Hematopoietic multipotent progenitor cell treated with erythropoietin and hydrocortisone succinate and interleukin-3 and kit ligand, for 6 days (in vitro differentiated cells): ENCODE measurements at regions not wholly inside any gene's neighbourhood (a gene's known extent, or its start where the extent isn't known, plus 50 kb on each side); places are given as distances from the start of the nearest gene placed in this dataset.

Experiments
- DNase-seq: peaks from one replicate; pipeline ENCODE4 v3.0.0-alpha.2; 2015

DNA sequence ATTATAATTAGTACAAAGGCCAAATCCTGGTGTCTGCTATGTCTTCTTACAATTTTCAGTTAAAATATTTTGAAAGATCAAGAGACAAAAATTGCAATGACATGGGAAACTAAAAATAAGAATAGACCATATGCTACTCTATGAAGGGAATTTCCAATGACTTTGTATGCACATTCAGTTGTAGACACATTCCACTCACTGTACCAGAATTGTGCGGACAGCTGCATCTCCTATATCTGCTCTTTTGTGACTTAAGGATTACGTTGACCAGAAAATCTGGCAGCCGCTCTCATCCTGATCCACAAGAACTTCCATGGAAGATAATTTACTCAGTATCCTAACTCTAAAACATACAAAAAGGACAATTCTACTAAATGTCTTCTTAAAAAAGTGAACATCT is 493.9 kb upstream of the KCNMB2 start:
- no peak for DNase-seq

DNA sequence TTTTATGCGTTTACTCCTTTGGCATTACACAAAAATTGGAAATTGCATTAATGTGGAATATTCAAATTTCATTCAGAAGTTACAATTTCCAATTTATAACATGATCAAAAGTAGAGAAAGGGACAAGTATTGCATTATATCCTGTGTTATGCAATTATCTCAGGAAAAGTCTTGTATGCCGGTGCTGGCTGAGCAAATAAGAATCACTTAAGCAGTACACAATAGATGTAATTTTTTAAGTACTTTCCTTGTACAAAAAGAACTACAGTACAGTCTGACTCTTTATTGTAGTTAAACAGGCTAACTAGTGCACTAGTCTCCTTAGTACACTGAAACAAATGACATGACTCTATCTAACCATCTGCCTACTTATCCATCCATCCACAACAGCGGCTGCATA is 493.2 kb upstream of the KCNMB2 start:
- DNase-seq, result no peak

DNA sequence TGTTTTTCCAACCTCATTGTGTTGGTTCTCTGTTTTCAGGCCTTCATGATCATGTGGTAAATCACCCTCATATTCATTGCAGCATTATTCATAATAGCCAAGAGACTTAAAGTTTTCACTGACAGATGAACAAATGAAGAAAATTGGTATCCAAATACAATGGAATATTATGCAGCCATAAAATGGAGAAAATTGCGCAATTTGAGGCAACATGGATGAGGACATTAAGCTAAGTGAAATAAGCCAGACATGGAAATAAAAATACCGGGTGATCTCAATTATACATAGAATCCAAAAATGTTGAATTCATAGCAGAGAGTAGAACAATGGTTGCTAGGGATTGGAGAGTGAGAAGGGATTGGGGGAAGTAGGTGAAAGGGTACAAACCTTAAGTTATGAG is 491.9 kb upstream of the KCNMB2 start:
- DNase-seq, result no peak

- DNase-seq, result no peak
Measured at GRCh38 chr3:178047496-178047895, 488.7 kb upstream of the KCNMB2 start.

DNA sequence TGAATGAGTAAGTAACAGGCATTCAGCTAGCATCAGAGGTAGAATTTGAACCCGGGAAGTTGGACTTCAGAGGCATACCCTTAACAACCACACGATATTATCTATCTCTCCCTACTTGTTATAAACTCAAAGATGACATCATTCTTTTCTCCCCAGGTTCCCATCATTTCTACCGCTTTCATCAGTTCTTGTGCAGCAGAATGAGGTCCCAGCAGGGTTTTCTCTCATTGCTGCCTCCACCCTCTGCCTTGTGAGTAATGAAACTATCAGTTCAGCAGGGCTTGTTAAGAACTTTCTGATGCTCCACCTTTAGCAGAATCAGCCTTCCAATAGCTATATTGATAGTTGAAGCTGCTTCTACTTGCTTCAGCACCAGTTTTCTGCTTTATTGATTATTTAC is 487.5 kb upstream of the KCNMB2 start:
- no peak for DNase-seq

DNA sequence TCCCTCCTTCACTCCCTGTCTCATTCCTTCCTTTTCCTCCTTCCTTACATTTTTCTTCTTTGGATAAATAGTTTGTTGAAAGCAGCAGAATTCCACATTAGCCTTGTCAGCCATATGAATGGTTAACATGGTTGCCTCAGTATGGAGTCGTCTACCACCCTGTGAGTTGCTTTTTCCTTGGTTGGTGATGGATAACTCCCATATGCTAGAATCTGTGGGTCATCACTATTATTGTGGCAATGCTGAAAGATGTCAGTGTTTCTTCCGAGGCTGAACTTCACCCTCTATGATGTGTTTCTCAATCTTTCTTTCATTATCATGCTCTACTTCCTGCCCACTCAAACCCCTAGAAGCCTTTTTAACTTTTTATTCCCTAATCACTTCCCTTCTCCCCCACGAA is 481.8 kb upstream of the KCNMB2 start:
- no peak for DNase-seq

- DNase-seq, result no peak
Measured at GRCh38 chr3:178055939-178056338, 480.3 kb upstream of the KCNMB2 start.

GRCh38 chr3:178056868-178057267 is 479.4 kb upstream of the KCNMB2 start:
- no peak for DNase-seq

DNA sequence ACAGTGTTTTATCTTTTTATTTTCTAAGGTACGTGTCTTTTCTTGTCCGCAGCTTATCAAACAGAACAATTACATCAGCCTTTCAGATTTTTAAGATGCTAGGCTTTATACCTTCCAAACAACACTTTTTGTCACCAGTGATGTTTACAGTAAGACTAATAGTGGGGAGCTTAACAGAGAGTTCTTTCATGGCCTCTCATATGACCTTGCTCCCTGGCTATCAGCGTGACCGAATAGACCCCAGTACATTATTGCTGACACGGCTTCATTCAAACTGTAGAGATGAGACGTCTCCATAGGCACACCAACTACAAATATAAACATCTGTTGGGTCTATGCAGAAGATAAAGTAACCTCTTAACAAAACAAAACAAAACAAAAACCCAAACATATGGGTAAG is 477.6 kb upstream of the KCNMB2 start:
- DNase-seq, result no peak

DNA sequence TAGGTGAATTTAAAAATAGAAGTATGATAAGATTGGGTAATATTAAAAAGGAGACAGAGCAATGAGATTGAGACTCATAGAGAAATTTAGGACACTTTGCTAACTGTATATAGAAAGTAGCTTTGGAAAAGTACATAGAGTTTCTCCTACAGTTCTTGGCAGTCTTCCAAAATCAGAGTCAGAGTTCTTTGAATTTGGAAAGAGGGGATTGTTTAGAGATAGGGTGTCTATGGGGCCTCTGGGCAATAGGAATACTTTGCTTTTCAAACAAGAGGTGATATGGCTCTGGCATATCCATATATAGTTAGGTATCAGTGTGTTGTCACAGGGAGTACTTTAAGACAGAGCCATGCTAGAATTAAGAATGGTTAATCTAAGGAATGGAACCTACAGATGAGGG is 477.1 kb upstream of the KCNMB2 start:
- no peak for DNase-seq

GRCh38 chr3:178059836-178060235 is 476.4 kb upstream of the KCNMB2 start:
- no peak for DNase-seq

- DNase-seq, result no peak
Measured at GRCh38 chr3:178060407-178060806, 475.8 kb upstream of the KCNMB2 start.

DNA sequence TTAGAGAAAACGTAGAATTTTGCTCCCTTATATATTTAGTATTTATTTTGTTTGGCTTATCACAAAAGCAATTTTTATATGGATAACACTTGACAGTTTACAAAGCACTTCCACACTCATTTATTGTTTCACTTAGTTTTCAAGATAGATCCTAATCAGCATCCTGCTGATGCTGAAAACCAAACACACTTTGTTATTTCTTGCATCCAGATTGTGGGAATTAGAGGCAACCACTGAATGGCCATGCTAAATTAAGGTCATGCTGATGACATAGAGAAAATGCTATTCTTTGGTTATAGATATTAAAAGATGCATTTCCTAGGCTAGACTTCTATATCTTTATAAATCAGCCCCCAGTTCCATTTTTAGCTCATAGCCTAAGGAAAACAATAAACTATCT is 474.1 kb upstream of the KCNMB2 start:
- no peak for DNase-seq

GRCh38 chr3:178063461-178063860 is 472.8 kb upstream of the KCNMB2 start:
- peak; percentile 16 for DNase-seq

- no peak for DNase-seq
Measured at GRCh38 chr3:178067721-178068120, 468.5 kb upstream of the KCNMB2 start.

DNA sequence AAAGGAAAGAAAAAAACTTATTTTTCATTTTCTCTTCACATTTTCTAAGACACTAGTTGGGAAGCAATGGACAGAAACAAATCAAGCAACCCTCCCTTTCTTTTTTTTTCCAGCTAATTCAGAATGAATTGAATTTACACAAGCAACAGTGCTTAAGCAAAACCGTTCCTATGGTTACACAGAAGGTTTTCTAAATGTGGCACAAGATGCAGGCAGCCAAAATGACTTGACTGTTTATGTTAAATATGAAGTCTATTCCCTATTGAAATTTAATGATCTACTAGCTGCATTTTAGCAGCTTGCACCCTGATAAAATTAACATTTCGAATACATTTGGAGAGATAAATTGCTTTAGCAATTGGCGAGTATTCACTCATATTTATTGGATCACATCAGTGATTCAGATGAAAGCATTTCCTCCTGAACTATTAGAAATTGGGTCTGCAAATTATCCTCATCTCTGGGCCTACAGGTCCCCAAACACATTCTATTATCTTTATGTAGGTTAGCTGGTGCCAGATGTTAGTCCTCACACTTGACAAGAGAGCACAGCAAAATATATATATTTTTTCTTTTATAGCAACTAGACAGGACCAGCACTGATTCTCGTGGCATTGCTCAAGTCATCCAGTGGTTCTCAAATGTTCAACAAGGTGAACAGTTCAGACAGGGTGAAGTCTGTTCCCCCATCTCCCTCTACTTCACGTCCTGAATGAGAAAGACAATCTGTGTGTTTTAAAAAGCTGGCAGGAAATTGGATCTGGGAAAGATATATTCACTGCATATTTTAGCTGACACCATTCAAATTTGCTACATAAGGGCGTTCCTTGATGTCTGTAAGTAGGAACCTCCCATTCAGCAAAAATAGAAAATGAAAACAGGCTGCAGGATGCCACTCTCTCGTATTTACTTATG is 463.6 kb upstream of the KCNMB2 start:
- no peak for DNase-seq

DNA sequence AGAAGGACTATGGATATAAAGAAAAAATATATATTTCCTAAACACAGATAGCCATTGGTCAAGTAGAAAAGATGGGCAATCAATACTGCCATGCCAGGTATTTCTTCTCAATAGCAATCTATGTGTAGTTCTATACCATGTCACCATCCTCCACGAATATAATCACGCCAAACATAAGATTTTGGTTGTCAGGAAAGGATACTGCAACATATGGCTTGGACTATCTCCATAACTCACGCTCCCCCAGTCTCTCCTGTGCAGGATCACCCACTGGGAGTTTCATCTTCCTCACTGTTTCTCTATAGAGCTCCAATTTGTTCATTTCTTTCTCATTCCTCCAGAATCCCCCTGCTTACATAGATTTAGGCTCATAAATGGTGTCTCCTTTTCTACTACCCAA is 462.9 kb upstream of the KCNMB2 start:
- no peak for DNase-seq

DNA sequence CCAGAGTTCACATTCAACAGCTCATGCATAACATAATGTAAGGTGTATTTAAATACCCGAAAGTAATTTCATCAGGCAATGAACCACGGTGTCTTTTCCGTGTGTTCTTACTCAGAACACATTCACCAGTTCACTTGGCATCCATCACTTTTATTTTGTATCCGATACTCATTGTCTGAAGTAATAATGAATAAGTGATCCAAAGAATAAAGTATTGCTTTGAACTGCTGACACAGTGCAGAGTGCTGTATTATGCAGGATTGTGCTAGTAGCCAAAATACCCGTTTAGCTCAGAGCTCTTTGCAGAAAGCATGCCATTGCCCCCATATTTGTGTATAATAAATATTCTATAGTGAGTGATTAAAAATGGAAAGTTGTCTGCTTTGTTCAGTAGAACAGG is 460.9 kb upstream of the KCNMB2 start:
- no peak for DNase-seq

GRCh38 chr3:178078953-178079352 is 457.3 kb upstream of the KCNMB2 start:
- DNase-seq, result no peak

DNA sequence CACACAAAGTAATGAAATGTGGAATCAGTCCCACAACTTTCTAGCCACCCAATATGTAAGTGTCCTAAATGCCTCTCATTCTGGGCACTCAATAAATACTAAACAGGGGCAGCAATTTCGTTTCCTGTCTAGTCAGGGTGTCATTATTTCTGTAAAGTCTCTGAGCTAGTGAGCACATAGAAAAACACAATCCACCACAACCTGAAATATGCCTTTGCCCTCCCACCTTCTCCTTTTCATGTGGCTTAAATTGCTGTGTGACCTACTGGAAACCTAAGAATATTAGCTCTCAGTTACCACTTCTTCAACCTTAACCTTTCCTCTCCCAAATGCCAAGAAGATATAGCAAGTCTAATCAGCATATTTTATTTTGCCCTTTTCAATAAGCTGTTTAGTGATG is 456.3 kb upstream of the KCNMB2 start:
- no peak for DNase-seq

DNA sequence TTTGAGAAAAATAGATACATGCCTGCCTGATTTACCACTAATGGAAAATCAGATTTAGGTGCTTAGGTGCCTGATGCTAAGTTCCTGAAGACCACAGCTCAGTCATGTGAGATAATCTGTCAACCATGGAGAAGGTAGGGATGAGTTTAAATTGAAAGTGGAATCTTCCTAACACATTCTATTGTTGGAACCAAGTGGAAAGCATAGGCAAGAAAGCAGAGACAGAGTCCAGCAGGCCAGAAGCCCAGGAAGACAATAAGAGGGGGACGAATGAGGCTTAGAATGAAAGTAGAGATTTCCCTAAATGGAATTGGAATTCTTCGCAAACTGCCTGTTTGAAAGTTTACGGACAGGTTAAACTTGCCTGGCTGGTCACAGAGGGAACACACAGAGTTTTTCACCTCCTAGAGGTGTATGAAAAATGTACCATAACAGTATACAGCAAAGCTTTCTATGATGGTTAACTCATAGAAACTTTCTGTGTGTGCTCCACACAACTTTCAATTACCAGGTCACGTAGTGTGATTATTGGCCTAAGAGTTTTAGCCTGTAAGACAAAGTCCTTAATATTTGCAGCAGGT is 453.8 kb upstream of the KCNMB2 start:
- DNase-seq, result no peak

- peak; percentile 46 for DNase-seq
Measured at GRCh38 chr3:178083906-178084866, 452.1 kb upstream of the KCNMB2 start.
